Right lobe of liver (tissue), 6 donors: ENCODE measurements at regions not wholly inside any gene's neighbourhood (a gene's known extent, or its start where the extent isn't known, plus 50 kb on each side); places are given as distances from the start of the nearest gene placed in this dataset.
"Not testable (repeated sequence)": the region's sequence is repeated elsewhere in the genome, so short reads cannot be mapped to it uniquely, and the experiment has no call there.

Experiments
- ATAC-seq, 4 donors: fragments of 200-7000 bp; cut with Tn5 transposase; one replicate each; pipeline ENCODE4 v1.9.1; 2020; ENCODE audit warnings: mild to moderate bottlenecking in 4 of 4, moderate library complexity in 4 of 4
- DNase-seq, 3 donors: peaks; one replicate each; pipeline ENCODE4 v3.0.0-alpha.2; 2020
- H3K27ac ChIP-seq, 3 donors: fragments of 200-600 bp; one replicate each; pipeline ENCODE4 v1.8.0; 2022
- H3K27me3 ChIP-seq, 2 donors: fragments of 200-600 bp; one replicate each; pipeline ENCODE4 v1.8.0; 2022
- H3K36me3 ChIP-seq, 4 donors: fragments of 200-600 bp; sonication (generic) in 1 of 4; one replicate each; pipeline versions ENCODE4 v1.5.1 to v1.8.0; 2017 to 2022; ENCODE audit warnings: control low read depth in 1 of 4
- H3K4me1 ChIP-seq, 4 donors: fragments of 200-600 bp; sonication (generic) in 1 of 4; one replicate each; pipeline versions ENCODE4 v1.5.1 to v1.8.0; 2017 to 2022; ENCODE audit warnings: control low read depth in 1 of 4
- H3K4me3 ChIP-seq, 3 donors: fragments of 200-600 bp; one replicate each; pipeline ENCODE4 v1.8.0; 2022
- H3K9me3 ChIP-seq, 4 donors: fragments of 200-600 bp; sonication (generic) in 1 of 4; one replicate each; pipeline versions ENCODE4 v1.5.1 to v1.8.0; 2017 to 2022; ENCODE audit warnings: control low read depth in 1 of 4
- POLR2A ChIP-seq: fragments of 450-650 bp; IDR thresholded peaks from one replicate; pipeline ENCODE4 v1.6.1; 2017; ENCODE audit warnings: antibody characterized with exemption, mild to moderate bottlenecking
- WGBS: methylation state at CpG from one replicate; pipeline ENCODE4 v1.1.6; 2018; ENCODE audit warnings: low coverage, low lambda C conversion rate; ENCODE audit not compliant: insufficient coverage; ENCODE audit errors: missing lambda C conversion rate; 5-methylcytosine and 5-hydroxymethylcytosine counted together
- intact Hi-C, 2 donors: fragments of 100-400 bp; cut with DNase I; formaldehyde crosslinking; loops; one replicate each; pipeline versions ENCODE4 v1.11.2 to v1.14.1; 2022
- TF ChIP-seq, protein P1 (sequence below), 4 donors: fragments of 200-600 bp in 3 of 4; fragments of 450-650 bp in 1 of 4; IDR thresholded peaks; one replicate each; pipeline versions ENCODE4 v1.5.1 to v1.8.0; 2016 to 2022; ENCODE audit warnings: antibody characterized with exemption in 4 of 4, mild to moderate bottlenecking in 2 of 4
- donor health status: DM: no; HTN: yes; CAD: no.
- donor health status: DM: no; HTN: no; CAD: no.
- donor health status: DM: no; HTN: no; CAD: no.
- donor health status: DM: no; HTN: yes; CAD: no.
- donor health status: DM: no; HTN: yes; CAD: no.

DNA sequence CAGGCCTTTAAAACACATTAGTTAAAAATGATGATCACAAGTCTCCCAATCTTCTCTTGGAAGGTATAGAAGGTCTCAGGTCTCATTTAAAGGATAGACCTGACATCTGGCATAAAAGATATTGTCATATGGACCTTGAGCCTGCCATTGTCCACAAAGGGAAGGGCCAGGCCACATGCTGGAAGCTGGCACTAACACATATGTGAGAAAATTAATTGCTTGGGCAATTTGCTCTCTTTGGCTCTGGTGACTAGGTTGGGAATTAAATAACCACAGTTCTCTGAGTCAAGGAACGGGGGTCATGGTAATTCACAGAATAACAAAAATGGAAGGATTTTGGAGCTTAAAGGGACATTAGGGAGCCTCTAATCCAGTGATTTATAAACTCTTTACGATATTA, 727.3 kb downstream of the BCL11A start:
- Histone ChIP-seq H3K4me1 (no peaks in the 10 kb centered on the region), H3K27ac (no peak overlapping the region), H3K36me3 (no peaks in the 10 kb centered on the region), H3K9me3 (no peaks in the 10 kb centered on the region), H3K27me3 (no peaks in the 10 kb centered on the region), H3K4me3 (no peak overlapping the region)
- WGBS: 56% methylated on average over 2 of the region's 2 CpGs
- DNase-seq (no peak), ATAC-seq (no peak)
- TF ChIP-seq, protein P1, sequence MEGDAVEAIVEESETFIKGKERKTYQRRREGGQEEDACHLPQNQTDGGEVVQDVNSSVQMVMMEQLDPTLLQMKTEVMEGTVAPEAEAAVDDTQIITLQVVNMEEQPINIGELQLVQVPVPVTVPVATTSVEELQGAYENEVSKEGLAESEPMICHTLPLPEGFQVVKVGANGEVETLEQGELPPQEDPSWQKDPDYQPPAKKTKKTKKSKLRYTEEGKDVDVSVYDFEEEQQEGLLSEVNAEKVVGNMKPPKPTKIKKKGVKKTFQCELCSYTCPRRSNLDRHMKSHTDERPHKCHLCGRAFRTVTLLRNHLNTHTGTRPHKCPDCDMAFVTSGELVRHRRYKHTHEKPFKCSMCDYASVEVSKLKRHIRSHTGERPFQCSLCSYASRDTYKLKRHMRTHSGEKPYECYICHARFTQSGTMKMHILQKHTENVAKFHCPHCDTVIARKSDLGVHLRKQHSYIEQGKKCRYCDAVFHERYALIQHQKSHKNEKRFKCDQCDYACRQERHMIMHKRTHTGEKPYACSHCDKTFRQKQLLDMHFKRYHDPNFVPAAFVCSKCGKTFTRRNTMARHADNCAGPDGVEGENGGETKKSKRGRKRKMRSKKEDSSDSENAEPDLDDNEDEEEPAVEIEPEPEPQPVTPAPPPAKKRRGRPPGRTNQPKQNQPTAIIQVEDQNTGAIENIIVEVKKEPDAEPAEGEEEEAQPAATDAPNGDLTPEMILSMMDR (IDR thresholded peaks at IDR 0.05): no peak
- no peak for TF ChIP-seq POLR2A
- intact Hi-C loops: no loop called here

DNA sequence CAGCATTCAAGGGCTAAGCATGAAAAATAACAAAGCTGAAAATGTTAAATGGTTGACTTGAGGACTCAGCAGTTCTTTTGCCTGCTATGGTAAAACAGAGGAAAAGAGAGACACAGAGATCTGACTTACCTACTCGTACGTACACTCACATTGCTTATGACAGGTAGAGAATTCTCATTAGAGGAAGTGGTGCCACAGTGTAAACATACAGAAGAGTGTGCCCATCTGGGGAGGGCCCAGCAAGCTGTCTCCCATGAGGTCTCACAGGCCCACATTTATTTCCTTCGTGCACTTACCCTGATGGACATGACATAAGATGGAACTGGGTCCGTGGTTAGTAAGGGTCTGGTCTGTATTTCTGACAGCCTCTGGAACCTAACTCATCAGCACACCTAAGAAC, 729.1 kb downstream of the BCL11A start:
- TF ChIP-seq, protein P1 (IDR thresholded peaks at IDR 0.05): no peak
- no peak for TF ChIP-seq POLR2A
- Histone ChIP-seq H3K4me3 (no peak overlapping the region), H3K9me3 (no peaks in the 10 kb centered on the region), H3K27ac (no peak overlapping the region), H3K27me3 (no peaks in the 10 kb centered on the region), H3K4me1 (no peaks in the 10 kb centered on the region), H3K36me3 (no peaks in the 10 kb centered on the region)
- DNase-seq (no peak), ATAC-seq (no peak)
- WGBS: 73% methylated on average over 3 of the region's 4 CpGs
- intact Hi-C loops: no loop called here

DNA sequence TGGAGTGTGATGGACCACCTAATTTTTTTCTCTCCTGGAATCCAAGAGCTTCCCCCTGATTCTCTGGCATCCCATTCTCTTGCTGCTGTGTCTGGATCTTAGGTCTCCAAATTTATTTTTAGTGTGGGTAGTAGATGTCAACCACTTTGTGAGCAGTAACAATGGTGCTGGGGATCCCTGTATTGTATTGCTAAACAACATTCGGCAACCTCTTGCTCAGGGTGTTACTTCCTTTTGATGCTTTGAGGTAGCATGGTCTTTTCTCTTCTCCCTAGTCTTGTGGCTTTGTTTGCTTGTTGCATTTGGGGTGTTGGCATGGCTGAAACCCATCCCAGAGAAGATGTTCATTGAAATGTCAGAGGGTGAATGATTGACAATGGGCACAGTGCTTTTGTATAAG, 737.4 kb downstream of the BCL11A start:
- H3K27ac ChIP-seq: no peak overlapping the region
- H3K9me3 ChIP-seq: no peaks in the 10 kb centered on the region
- H3K4me3 ChIP-seq: no peak overlapping the region
- no peaks in the 10 kb centered on the region for H3K4me1 ChIP-seq
- DNase-seq: no peak
- no peak for ATAC-seq
- WGBS: 50% methylated on average over 1 of the region's 1 CpG
- intact Hi-C loops: no loop called here
- no peak for TF ChIP-seq POLR2A
- TF ChIP-seq, protein P1 (IDR thresholded peaks at IDR 0.05): no peak
- H3K36me3 ChIP-seq: no peaks in the 10 kb centered on the region
- no peaks in the 10 kb centered on the region for H3K27me3 ChIP-seq

DNA sequence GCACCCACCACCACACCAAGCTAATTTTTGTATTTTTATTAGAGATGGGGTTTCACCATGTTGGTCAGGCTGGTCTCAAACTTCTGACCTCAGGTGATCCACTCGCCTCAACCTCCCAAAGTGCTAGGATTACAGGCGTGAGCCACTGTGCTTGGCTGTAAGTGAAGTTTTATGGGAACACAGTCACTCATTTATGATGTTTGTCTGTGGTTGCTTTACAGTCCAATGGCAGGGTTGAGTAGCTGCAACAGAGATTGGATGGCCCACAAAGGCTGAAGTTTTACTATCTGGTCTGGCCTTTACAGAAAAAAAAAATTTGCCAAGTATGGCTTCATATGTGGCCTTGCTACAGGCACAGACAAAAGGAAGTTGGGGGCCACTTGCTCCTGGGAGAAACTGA, 743.2 kb downstream of the BCL11A start:
- H3K4me1 ChIP-seq, intact Hi-C loops, H3K36me3 ChIP-seq, ATAC-seq, H3K4me3 ChIP-seq, DNase-seq, H3K27me3 ChIP-seq, H3K27ac ChIP-seq, H3K9me3 ChIP-seq: not testable (repeated sequence)
- WGBS: 60% methylated on average over 2 of the region's 2 CpGs

DNA sequence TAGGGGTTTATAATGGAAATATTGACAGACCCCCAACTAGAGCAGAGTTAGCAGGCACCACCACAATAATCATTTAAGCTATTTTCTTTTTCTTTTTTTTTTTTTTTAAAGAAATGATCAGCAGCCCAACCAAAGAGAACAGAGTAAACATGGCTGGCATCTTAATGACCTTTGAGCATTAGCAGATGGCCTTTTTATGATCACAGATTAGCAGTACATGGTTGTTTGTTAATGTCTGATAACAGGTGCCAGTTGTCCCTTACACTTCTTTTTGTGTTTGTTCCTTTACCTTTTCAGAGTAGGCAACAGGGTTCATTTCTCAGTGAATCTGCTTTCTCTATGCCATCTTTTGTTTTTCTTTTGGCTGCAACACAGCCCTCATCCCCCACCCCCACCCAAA, 747.0 kb downstream of the BCL11A start:
- intact Hi-C loops: no loop called here
- no peak for ATAC-seq
- Histone ChIP-seq H3K36me3 (no peaks in the 10 kb centered on the region), H3K27ac (no peak overlapping the region), H3K4me3 (no peak overlapping the region), H3K27me3 (no peaks in the 10 kb centered on the region), H3K4me1 (no peaks in the 10 kb centered on the region), H3K9me3 (no peaks in the 10 kb centered on the region)
- no peak for TF ChIP-seq POLR2A
- TF ChIP-seq, protein P1 (IDR thresholded peaks at IDR 0.05): no peak
- DNase-seq: no peak
